C4-2B (cell line): ENCODE measurements at regions not wholly inside any gene's neighbourhood (a gene's known extent, or its start where the extent isn't known, plus 50 kb on each side); places are given as distances from the start of the nearest gene placed in this dataset.

ENCODE experiments used
- ZFX ChIP-seq: fragments of 450-650 bp; IDR thresholded peaks from 2 replicates; pipeline ENCODE4 v1.6.1; 2017
- TF ChIP-seq, protein P1 (sequence below): fragments of 450-650 bp; conservative IDR thresholded peaks from 2 replicates; pipeline ENCODE4 v1.5.1; 2017; ENCODE audit warnings: mild to moderate bottlenecking

DNA sequence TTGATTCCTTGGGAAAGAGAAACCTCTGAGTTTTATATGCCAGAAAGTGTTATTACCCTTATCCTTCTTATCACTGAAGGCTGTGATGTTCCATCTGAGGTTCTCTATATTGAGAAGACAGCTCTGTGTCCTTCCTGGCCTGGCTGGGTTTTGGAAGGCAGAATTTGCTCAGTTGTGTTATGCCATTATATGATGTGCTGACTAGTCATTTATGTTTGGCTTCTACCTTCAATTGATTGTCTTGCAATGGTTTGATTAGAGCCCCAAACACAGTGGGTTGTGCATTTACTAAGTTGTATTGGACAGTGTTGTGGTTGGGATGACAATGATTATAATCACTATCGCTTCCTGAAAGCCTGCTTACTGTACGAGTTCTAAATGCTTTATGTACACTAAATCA lies 265.7 kb downstream of the SNAPC1 start:
- TF ChIP-seq, protein P1, sequence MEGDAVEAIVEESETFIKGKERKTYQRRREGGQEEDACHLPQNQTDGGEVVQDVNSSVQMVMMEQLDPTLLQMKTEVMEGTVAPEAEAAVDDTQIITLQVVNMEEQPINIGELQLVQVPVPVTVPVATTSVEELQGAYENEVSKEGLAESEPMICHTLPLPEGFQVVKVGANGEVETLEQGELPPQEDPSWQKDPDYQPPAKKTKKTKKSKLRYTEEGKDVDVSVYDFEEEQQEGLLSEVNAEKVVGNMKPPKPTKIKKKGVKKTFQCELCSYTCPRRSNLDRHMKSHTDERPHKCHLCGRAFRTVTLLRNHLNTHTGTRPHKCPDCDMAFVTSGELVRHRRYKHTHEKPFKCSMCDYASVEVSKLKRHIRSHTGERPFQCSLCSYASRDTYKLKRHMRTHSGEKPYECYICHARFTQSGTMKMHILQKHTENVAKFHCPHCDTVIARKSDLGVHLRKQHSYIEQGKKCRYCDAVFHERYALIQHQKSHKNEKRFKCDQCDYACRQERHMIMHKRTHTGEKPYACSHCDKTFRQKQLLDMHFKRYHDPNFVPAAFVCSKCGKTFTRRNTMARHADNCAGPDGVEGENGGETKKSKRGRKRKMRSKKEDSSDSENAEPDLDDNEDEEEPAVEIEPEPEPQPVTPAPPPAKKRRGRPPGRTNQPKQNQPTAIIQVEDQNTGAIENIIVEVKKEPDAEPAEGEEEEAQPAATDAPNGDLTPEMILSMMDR = no peak
- no peak for TF ChIP-seq ZFX
